IPS-NIHi7 (cell line): ENCODE measurements at regions not wholly inside any gene's neighbourhood (a gene's known extent, or its start where the extent isn't known, plus 50 kb on each side); places are given as distances from the start of the nearest gene placed in this dataset.

ENCODE experiments used
- DNase-seq: peaks from one replicate; pipeline ENCODE4 v3.0.0; 2012; ENCODE audit warnings: mixed read lengths; ENCODE audit errors: extremely low spot score

DNA sequence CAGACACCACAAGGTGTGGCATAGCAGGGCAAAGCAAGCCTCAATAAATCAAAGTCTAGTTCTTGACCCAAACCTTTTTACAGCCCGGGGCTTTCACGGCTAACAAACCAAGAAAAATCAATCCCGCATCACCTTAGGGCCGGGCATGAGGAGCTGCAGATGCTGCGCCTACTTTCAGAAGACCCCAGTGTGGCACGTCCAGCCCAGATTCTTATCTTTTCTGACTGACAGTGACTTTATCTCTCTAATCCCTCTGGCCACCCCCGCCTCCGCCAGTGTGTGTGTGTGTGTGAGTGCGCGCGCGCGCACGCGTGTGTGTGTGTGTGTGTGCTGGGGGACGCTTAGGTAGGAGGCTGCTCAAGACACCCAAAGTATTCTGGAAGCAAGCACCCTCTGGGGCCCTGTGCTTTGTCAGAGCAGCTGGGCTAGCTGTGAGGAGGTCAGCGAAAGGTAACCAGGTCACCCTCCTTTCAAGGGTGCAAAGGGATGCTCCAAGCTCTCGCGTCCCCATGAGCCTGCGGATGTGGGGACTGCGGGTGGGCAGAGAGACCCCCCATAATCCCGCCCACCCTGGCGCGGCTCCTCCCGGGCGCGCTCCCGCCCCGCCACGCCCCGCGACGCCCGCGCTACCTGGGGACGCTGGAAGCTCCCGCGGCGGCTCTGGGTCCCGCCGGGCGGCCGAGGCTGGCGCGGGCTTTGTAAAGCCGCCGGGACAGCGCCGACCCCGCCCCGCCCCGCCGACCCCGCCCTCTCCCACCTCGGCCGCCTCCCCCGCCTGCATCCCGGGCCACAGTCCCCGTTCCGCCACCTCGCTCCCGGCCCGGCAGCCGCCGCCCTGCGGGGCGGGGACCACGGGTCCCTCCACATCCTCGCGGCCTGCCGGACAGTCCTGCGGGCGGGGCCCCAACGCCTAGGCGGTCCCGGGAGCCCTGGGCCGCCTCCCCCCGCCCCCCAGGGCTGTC lies 57.1 kb upstream of the RHOBTB1 start:
- peak; percentile 93 for DNase-seq

- DNase-seq: no peak
Observed at GRCh38 chr10:60998932-60999331, 54.9 kb upstream of the RHOBTB1 start.

GRCh38 chr10:60994128-60994527 lies 50.1 kb upstream of the RHOBTB1 start:
- DNase-seq: no peak
